Naive thymus-derived CD4-positive, alpha-beta T cell (primary cell): ENCODE measurements at regions not wholly inside any gene's neighbourhood (a gene's known extent, or its start where the extent isn't known, plus 50 kb on each side); places are given as distances from the start of the nearest gene placed in this dataset.
"Not testable (repeated sequence)": the region's sequence is repeated elsewhere in the genome, so short reads cannot be mapped to it uniquely, and the experiment has no call there.

Source experiments
- ATAC-seq: fragments of 150-1000 bp; cut with Tn5 transposase; 2 replicates; pipeline ENCODE4 v1.10.0; 2021; ENCODE audit warnings: mild to moderate bottlenecking, moderate library complexity
- CTCF ChIA-PET: fragments of 350-600 bp; sonication (Branson Sonifier 250); formaldehyde crosslinking; loops from one replicate; lab custom pipeline; 2021; ENCODE audit warnings: antibody characterized with exemption; lab: Charles Lee
- POLR2A ChIA-PET: fragments of 350-600 bp; sonication (Branson Sonifier 250); formaldehyde crosslinking; loops from one replicate; lab custom pipeline; 2021; ENCODE audit warnings: antibody characterized with exemption, inconsistent platforms; lab: Charles Lee
- DNase-seq, 9 donors: peaks; one replicate each; pipeline versions ENCODE4 v3.0.0 to v3.0.0-alpha.2; 2020 to 2022; ENCODE audit warnings: mixed read lengths in 1 of 9
- H3K27ac ChIP-seq: one replicate; pipeline ENCODE4 v1.7.0; 2013; ENCODE audit warnings: mild to moderate bottlenecking, low read depth, low read length, moderate library complexity
- H3K27me3 ChIP-seq, 2 donors: one replicate each; pipeline ENCODE4 v1.7.0; 2013; ENCODE audit warnings: low read length in 2 of 2, mild to moderate bottlenecking in 2 of 2, moderate library complexity in 2 of 2; ENCODE audit not compliant: control insufficient read depth in 2 of 2, insufficient read depth in 2 of 2
- H3K36me3 ChIP-seq, 3 experiments: 1 replicate in 2 of 3; 2 replicates in 1 of 3; pipeline ENCODE4 v1.7.0; 2013; ENCODE audit warnings: low read length in 3 of 3, mild to moderate bottlenecking in 3 of 3, moderate library complexity in 1 of 3; ENCODE audit not compliant: insufficient read depth in 3 of 3, control insufficient read depth in 2 of 3
- H3K4me1 ChIP-seq, 2 donors: one replicate each; pipeline ENCODE4 v1.7.0; 2013; ENCODE audit warnings: low read length in 2 of 2, mild to moderate bottlenecking in 2 of 2, moderate library complexity in 1 of 2; ENCODE audit not compliant: control insufficient read depth in 2 of 2, insufficient read depth in 2 of 2
- H3K4me3 ChIP-seq: 2 replicates; pipeline ENCODE4 v1.7.0; 2013; ENCODE audit warnings: mild to moderate bottlenecking, low read length
- H3K9me3 ChIP-seq, 3 experiments: 1 replicate in 2 of 3; 2 replicates in 1 of 3; pipeline ENCODE4 v1.7.0; 2013; ENCODE audit warnings: low read length in 3 of 3; ENCODE audit not compliant: control insufficient read depth in 2 of 3
- H3K27ac Mint-ChIP-seq, 9 donors: one replicate each; pipeline ENCODE4 v1.8.0; 2020 to 2022; ENCODE audit warnings: mixed read lengths in 9 of 9, mild to moderate bottlenecking in 8 of 9, moderate library complexity in 5 of 9, inconsistent platforms in 2 of 9
- H3K27me3 Mint-ChIP-seq, 5 donors: one replicate each; pipeline ENCODE4 v1.8.0; 2021 to 2022; ENCODE audit warnings: mixed read lengths in 5 of 5, mild to moderate bottlenecking in 1 of 5
- H3K36me3 Mint-ChIP-seq, 5 donors: one replicate each; pipeline ENCODE4 v1.8.0; 2020 to 2022; ENCODE audit warnings: mixed read lengths in 5 of 5, mild to moderate bottlenecking in 3 of 5, inconsistent platforms in 1 of 5
- H3K4me1 Mint-ChIP-seq, 7 donors: one replicate each; pipeline ENCODE4 v1.8.0; 2020 to 2022; ENCODE audit warnings: mixed read lengths in 7 of 7, mild to moderate bottlenecking in 3 of 7, inconsistent platforms in 1 of 7
- H3K4me3 Mint-ChIP-seq, 10 donors: one replicate each; pipeline ENCODE4 v1.8.0; 2020 to 2022; ENCODE audit warnings: mild to moderate bottlenecking in 10 of 10, mixed read lengths in 10 of 10, moderate library complexity in 6 of 10, inconsistent platforms in 2 of 10
- H3K9me3 Mint-ChIP-seq, 11 donors: one replicate each; pipeline ENCODE4 v1.8.0; 2020 to 2022; ENCODE audit warnings: mixed read lengths in 11 of 11, mild to moderate bottlenecking in 4 of 11, inconsistent platforms in 1 of 11, moderate library complexity in 1 of 11
- intact Hi-C, 2 donors: fragments of 100-400 bp; cut with micrococcal nuclease; formaldehyde crosslinking; loops; one replicate each; pipeline ENCODE4 v1.15.1; 2023

GRCh38 chr4:10803713-10804343 lies 119.3 kb upstream of the CLNK start:
- H3K9me3 Mint-ChIP-seq, result peaks cover 0 to 17% (median 4%) of the 10 kb centered on the region in 11 donors
- intact Hi-C loops, result no loop called here
- no peaks in the 10 kb centered on the region for H3K9me3 ChIP-seq

DNA sequence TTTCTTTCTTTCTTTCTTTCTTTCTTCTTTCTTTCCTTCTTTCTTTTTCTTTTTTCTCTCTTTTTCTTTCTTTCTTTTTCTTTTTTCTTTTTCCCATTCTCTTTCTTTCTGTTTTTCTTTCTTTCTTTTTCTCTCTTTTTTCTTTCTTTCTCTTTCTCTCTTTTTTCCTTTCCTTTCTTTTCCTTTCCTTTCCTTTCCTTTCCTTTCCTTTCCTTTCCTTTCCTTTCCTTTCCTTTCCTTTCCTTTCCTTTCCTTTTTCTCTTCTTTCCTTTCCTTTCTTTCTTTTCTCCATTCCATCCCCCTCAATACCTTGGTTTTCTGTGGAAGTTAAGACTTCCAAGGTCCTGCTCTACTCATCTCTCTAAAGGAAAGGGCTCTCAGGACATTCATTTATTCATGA lies 102.8 kb upstream of the CLNK start:
- no peaks in the 10 kb centered on the region for H3K36me3 Mint-ChIP-seq
- H3K4me1 Mint-ChIP-seq, result peaks cover 0 to 9% (median 0%) of the 10 kb centered on the region in 7 donors
- H3K27me3 Mint-ChIP-seq, result no peaks in the 10 kb centered on the region
- Histone ChIP-seq H3K4me1 (no peaks in the 10 kb centered on the region), H3K36me3 (no peaks in the 10 kb centered on the region), H3K9me3 (no peaks in the 10 kb centered on the region), H3K27ac (no peak overlapping the region), H3K27me3 (no peaks in the 10 kb centered on the region), H3K4me3 (no peak overlapping the region)
- H3K9me3 Mint-ChIP-seq, result peaks cover 0 to 12% (median 0%) of the 10 kb centered on the region in 11 donors
- DNase-seq, result no peak
- H3K4me3 Mint-ChIP-seq, result no peak overlapping the region
- intact Hi-C loops, result no loop called here
- ChIA-PET POLR2A (no interaction called here), CTCF (no interaction called here)
- no peak for ATAC-seq
- H3K27ac Mint-ChIP-seq, result no peak overlapping the region

More at GRCh38 chr4:10803713-10804343, 119.3 kb upstream of the CLNK start:
- ATAC-seq, result no peak
- H3K36me3 ChIP-seq, result no peaks in the 10 kb centered on the region
- DNase-seq, result no peak
- no peak overlapping the region for H3K27ac ChIP-seq
- H3K4me1 ChIP-seq, result no peaks in the 10 kb centered on the region
- POLR2A ChIA-PET, result no interaction called here
- no peak overlapping the region for H3K4me3 ChIP-seq
- CTCF ChIA-PET, result no interaction called here
- no peaks in the 10 kb centered on the region for H3K27me3 ChIP-seq
- Mint-ChIP-seq H3K27ac (no peak overlapping the region), H3K27me3 (peaks cover 0 to 15% (median 0%) of the 10 kb centered on the region in 5 donors), H3K4me1 (no peaks in the 10 kb centered on the region), H3K4me3 (no peak overlapping the region), H3K36me3 (peaks cover 0 to 1% (median 0%) of the 10 kb centered on the region in 5 donors)

DNA sequence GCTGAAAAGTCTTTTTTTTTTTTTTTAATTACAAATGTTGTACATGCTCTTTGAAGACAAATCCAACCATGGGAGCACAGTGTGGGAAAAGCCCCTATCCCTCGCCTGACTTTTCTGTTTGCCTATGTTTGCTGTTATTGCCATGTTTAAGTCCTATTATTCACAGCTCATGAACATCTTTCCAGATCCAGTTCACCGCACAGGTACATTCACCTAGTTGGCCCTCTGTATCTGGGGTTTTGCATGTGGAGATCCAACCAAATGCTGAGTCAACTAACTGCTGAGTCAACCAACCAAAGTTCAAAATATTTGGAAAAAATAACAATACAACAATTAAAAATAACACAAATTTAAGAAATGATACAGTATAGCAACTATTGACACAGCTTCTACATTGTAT lies 100.1 kb upstream of the CLNK start:
- H3K4me1 Mint-ChIP-seq, result peaks cover 0 to 12% (median 0%) of the 10 kb centered on the region in 7 donors
- H3K36me3 Mint-ChIP-seq, result peaks cover 0 to 7% (median 0%) of the 10 kb centered on the region in 5 donors
- no peak overlapping the region for H3K27ac Mint-ChIP-seq
- H3K36me3 ChIP-seq, result no peaks in the 10 kb centered on the region
- H3K4me3 ChIP-seq, result no peak overlapping the region
- H3K27me3 ChIP-seq, result no peaks in the 10 kb centered on the region
- no peak overlapping the region for H3K27ac ChIP-seq
- H3K27me3 Mint-ChIP-seq, result peaks cover 0 to 6% (median 0%) of the 10 kb centered on the region in 5 donors
- CTCF ChIA-PET, result no interaction called here
- DNase-seq, result no peak
- intact Hi-C loops, result no loop called here
- H3K4me3 Mint-ChIP-seq, result no peak overlapping the region
- H3K9me3 ChIP-seq, result no peaks in the 10 kb centered on the region
- no peaks in the 10 kb centered on the region for H3K4me1 ChIP-seq
- POLR2A ChIA-PET, result no interaction called here
- ATAC-seq, result no peak
- peaks cover 0 to 19% (median 3%) of the 10 kb centered on the region in 11 donors for H3K9me3 Mint-ChIP-seq

DNA sequence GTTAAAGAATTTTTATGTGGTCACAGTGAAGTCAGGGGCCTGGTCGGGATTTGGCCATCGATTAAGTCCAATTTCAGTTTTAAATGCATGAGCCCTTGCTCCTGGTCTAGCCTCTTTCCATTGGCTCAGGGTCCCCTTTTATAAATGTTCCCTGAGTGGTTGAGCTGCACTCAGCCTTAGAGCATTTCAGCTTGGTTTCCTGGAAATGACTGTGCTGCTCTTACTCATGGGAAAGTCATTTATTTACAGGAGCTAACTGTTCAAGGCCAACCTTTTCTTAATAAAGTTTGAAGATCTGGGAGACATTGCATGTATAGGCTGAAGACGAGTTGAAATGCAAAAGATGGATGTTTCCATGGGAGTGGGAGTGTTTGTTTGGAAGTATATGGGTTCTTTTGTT lies 98.8 kb upstream of the CLNK start:
- POLR2A ChIA-PET, result no interaction called here
- Histone ChIP-seq H3K4me1 (no peaks in the 10 kb centered on the region), H3K4me3 (no peak overlapping the region), H3K36me3 (no peaks in the 10 kb centered on the region), H3K27me3 (no peaks in the 10 kb centered on the region), H3K27ac (no peak overlapping the region), H3K9me3 (no peaks in the 10 kb centered on the region)
- peaks cover 0 to 7% (median 0%) of the 10 kb centered on the region in 5 donors for H3K36me3 Mint-ChIP-seq
- CTCF ChIA-PET, result no interaction called here
- intact Hi-C loops, result no loop called here
- ATAC-seq, result no peak
- no peak overlapping the region for H3K4me3 Mint-ChIP-seq
- peaks cover 0 to 19% (median 3%) of the 10 kb centered on the region in 11 donors for H3K9me3 Mint-ChIP-seq
- peak overlapping the region in 1 of 9 donors; percentile 23 for H3K27ac Mint-ChIP-seq
- no peak for DNase-seq
- H3K27me3 Mint-ChIP-seq, result peaks cover 0 to 6% (median 0%) of the 10 kb centered on the region in 5 donors
- peaks cover 0 to 12% (median 0%) of the 10 kb centered on the region in 7 donors for H3K4me1 Mint-ChIP-seq

GRCh38 chr4:10781805-10782204 lies 97.2 kb upstream of the CLNK start:
- Mint-ChIP-seq H3K27ac (no peak overlapping the region), H3K9me3 (peaks cover 0 to 12% (median 2%) of the 10 kb centered on the region in 11 donors), H3K27me3 (peaks cover 0 to 6% (median 0%) of the 10 kb centered on the region in 5 donors), H3K36me3 (peaks cover 0 to 7% (median 0%) of the 10 kb centered on the region in 5 donors), H3K4me3 (no peak overlapping the region), H3K4me1 (peaks cover 0 to 12% (median 0%) of the 10 kb centered on the region in 7 donors)
- Histone ChIP-seq H3K4me3 (no peak overlapping the region), H3K9me3 (no peaks in the 10 kb centered on the region), H3K27me3 (no peaks in the 10 kb centered on the region), H3K36me3 (no peaks in the 10 kb centered on the region), H3K4me1 (no peaks in the 10 kb centered on the region), H3K27ac (no peak overlapping the region)
- peak in 1 of 9 donors; percentile 28 for DNase-seq
- ChIA-PET POLR2A (no interaction called here), CTCF (no interaction called here)
- ATAC-seq, result no peak
- intact Hi-C loops, result no loop called here

- peaks cover 0 to 12% (median 0%) of the 10 kb centered on the region in 7 donors for H3K4me1 Mint-ChIP-seq
- ATAC-seq, CTCF ChIA-PET, H3K27ac Mint-ChIP-seq, H3K36me3 ChIP-seq, H3K4me3 ChIP-seq, H3K9me3 ChIP-seq, DNase-seq, H3K4me3 Mint-ChIP-seq, H3K4me1 ChIP-seq, H3K36me3 Mint-ChIP-seq, H3K27me3 ChIP-seq, POLR2A ChIA-PET, H3K27me3 Mint-ChIP-seq, H3K27ac ChIP-seq, intact Hi-C loops: not testable (repeated sequence)
- peaks cover 0 to 10% (median 0%) of the 10 kb centered on the region in 11 donors for H3K9me3 Mint-ChIP-seq
Observed at GRCh38 chr4:10780803-10781202, 96.2 kb upstream of the CLNK start.

- H3K27me3 Mint-ChIP-seq, CTCF ChIA-PET, DNase-seq, H3K27ac Mint-ChIP-seq, H3K27me3 ChIP-seq, ATAC-seq, POLR2A ChIA-PET, H3K36me3 ChIP-seq, H3K27ac ChIP-seq, H3K9me3 ChIP-seq, H3K4me1 Mint-ChIP-seq, H3K4me1 ChIP-seq, H3K9me3 Mint-ChIP-seq, H3K4me3 Mint-ChIP-seq, intact Hi-C loops, H3K36me3 Mint-ChIP-seq, H3K4me3 ChIP-seq: not testable (repeated sequence)
Observed at GRCh38 chr4:10775132-10775531, 90.6 kb upstream of the CLNK start.
